HCT116 (cell line): ENCODE measurements at regions not wholly inside any gene's neighbourhood (a gene's known extent, or its start where the extent isn't known, plus 50 kb on each side); places are given as distances from the start of the nearest gene placed in this dataset.

ENCODE experiments used
- ATAC-seq: fragments of 200-7000 bp; cut with Tn5 transposase; 2 replicates; pipeline ENCODE4 v1.9.1; 2020; ENCODE audit warnings: mild to moderate bottlenecking, moderate library complexity
- BruUV-seq: library from RNA; stranded (reverse); fragments of 400-500 nt; replicated peaks from 2 replicates; lab custom pipeline; 2021; lab: Mats Ljungman, UMichigan
- CTCF ChIA-PET: fragments of 300-600 bp; sonication (Branson Sonifier 250); formaldehyde crosslinking; loops from one replicate; lab custom pipeline; 2021; ENCODE audit warnings: antibody characterized with exemption; lab: Charles Lee
- POLR2A ChIA-PET: fragments of 300-600, 350-600 bp; sonication (Branson Sonifier 250); formaldehyde crosslinking; loops from one replicate; lab custom pipeline; 2021; ENCODE audit warnings: antibody characterized with exemption; lab: Charles Lee
- RAD21 ChIA-PET, 2 experiments: fragments of 300-600 bp; sonication (Branson Sonifier 250); formaldehyde crosslinking; loops; one replicate each; lab custom pipeline; 2023; ENCODE audit warnings: low total read pairs in 2 of 2; ENCODE audit not compliant: uncharacterized antibody in 2 of 2, unreplicated experiment in 2 of 2, low non-redundant PET in 1 of 2; lab: Charles Lee
- DNase-seq: peaks from one replicate; pipeline ENCODE4 v3.0.0-alpha.2; 2010; ENCODE audit warnings: low read depth, low spot score
- H2AFZ ChIP-seq: fragments of 200-600 bp; shearing (Covaris generic), sonication (generic); 2 replicates; pipeline ENCODE4 v1.6.1; 2017; ENCODE audit warnings: low read depth, mixed run types, mixed read lengths, antibody characterized with exemption, low read length; ENCODE audit not compliant: poor library complexity, severe bottlenecking
- H3K27ac ChIP-seq: 2 replicates; pipeline ENCODE4 v1.5.1; 2012; ENCODE audit warnings: low read depth, low read length
- H3K27me3 ChIP-seq: fragments of 200-600 bp; sonication (generic); 2 replicates; pipeline ENCODE4 v1.6.1; 2016; ENCODE audit warnings: mixed run types, low read length, mixed read lengths; ENCODE audit not compliant: insufficient read depth
- H3K36me3 ChIP-seq, 2 experiments: fragments of 200-500 bp in 1 of 2; fragments of 200-600 bp in 1 of 2; sonication (Bioruptor generic) in 1 of 2; sonication (generic) in 1 of 2; 2 replicates each; pipeline versions ENCODE4 v1.5.1 to v1.6.1; 2014 to 2016; ENCODE audit warnings: low read length in 2 of 2, inconsistent platforms in 1 of 2, mixed read lengths in 1 of 2, mixed run types in 1 of 2; ENCODE audit not compliant: insufficient read depth in 2 of 2, control insufficient read depth in 1 of 2
- H3K4me1 ChIP-seq, 2 experiments: fragments of 200-600 bp in 1 of 2; sonication (generic) in 1 of 2; 2 replicates each; pipeline versions ENCODE4 v1.5.1 to v1.6.1; 2012 to 2017; ENCODE audit warnings: low read length in 2 of 2, inconsistent platforms in 1 of 2, mild to moderate bottlenecking in 1 of 2, mixed read lengths in 1 of 2, mixed run types in 1 of 2, moderate library complexity in 1 of 2; ENCODE audit not compliant: insufficient read depth in 2 of 2, control insufficient read depth in 1 of 2
- H3K4me2 ChIP-seq: fragments of 200-600 bp; sonication (generic); 2 replicates; pipeline ENCODE4 v1.6.1; 2017; ENCODE audit warnings: mixed run types, low read length, mixed read lengths
- H3K4me3 ChIP-seq, 2 experiments: fragments of 200-600 bp in 1 of 2; sonication (generic) in 1 of 2; replicated peaks in 1 of 2; 2 replicates each; pipeline ENCODE4 v1.5.1; 2011 to 2016; ENCODE audit warnings: low read length in 2 of 2, control low read depth in 1 of 2, low read depth in 1 of 2, mild to moderate bottlenecking in 1 of 2, mixed read lengths in 1 of 2, mixed run types in 1 of 2
- H3K79me2 ChIP-seq: fragments of 200-600 bp; sonication (generic); 2 replicates; pipeline ENCODE4 v1.6.1; 2017; ENCODE audit warnings: mild to moderate bottlenecking, mixed run types, low read length, moderate library complexity, mixed read lengths; ENCODE audit not compliant: insufficient read depth
- H3K9ac ChIP-seq: fragments of 200-600 bp; sonication (generic); 2 replicates; pipeline ENCODE4 v1.6.1; 2016; ENCODE audit warnings: low read length, mixed read lengths
- H3K9me2 ChIP-seq: fragments of 200-600 bp; sonication (generic), shearing (Covaris generic); 2 replicates; pipeline ENCODE4 v1.6.1; 2017; ENCODE audit warnings: mixed run types, mild to moderate bottlenecking, moderate library complexity; ENCODE audit not compliant: insufficient read depth
- H3K9me3 ChIP-seq, 2 experiments: fragments of 200-500 bp in 1 of 2; fragments of 200-600 bp in 1 of 2; sonication (Bioruptor generic) in 1 of 2; sonication (generic) in 1 of 2; 2 replicates each; pipeline ENCODE4 v1.6.1; 2014 to 2017; ENCODE audit warnings: low read length in 2 of 2, mixed read lengths in 2 of 2, inconsistent platforms in 1 of 2, low read depth in 1 of 2, mild to moderate bottlenecking in 1 of 2, mixed run types in 1 of 2, moderate library complexity in 1 of 2; ENCODE audit not compliant: control insufficient read depth in 1 of 2, insufficient read depth in 1 of 2
- H4K20me1 ChIP-seq: fragments of 200-600 bp; sonication (generic), shearing (Covaris generic); 2 replicates; pipeline ENCODE4 v1.6.1; 2017; ENCODE audit warnings: mixed run types, mild to moderate bottlenecking, moderate library complexity; ENCODE audit not compliant: insufficient read depth
- ATF3 ChIP-seq: IDR thresholded peaks from 2 replicates; pipeline ENCODE4 v1.6.1; 2012
- CBX3 ChIP-seq: IDR thresholded peaks from 2 replicates; pipeline ENCODE4 v1.6.1; 2012; ENCODE audit warnings: low read depth
- EZH2 ChIP-seq: fragments of 200-600 bp; sonication (generic); IDR thresholded peaks from 2 replicates; pipeline ENCODE4 v1.6.1; 2017; ENCODE audit warnings: antibody characterized with exemption, mixed run types
- MAX ChIP-seq: IDR thresholded peaks from 2 replicates; pipeline ENCODE4 v1.6.1; 2012
- SRF ChIP-seq: IDR thresholded peaks from 2 replicates; pipeline ENCODE4 v1.6.1; 2012; ENCODE audit warnings: low read depth
- YY1 ChIP-seq: IDR thresholded peaks from 2 replicates; pipeline ENCODE4 v1.6.1; 2011; ENCODE audit warnings: low read length, low read depth, moderate library complexity, mild to moderate bottlenecking; ENCODE audit not compliant: insufficient replicate concordance; ENCODE audit errors: extremely low read depth
- intact Hi-C: fragments of 100-400 bp; cut with micrococcal nuclease; formaldehyde crosslinking; loops from 2 replicates; pipeline ENCODE4 v1.10.0; 2022

GRCh38 chr16:64096689-64097088 lies 1025.2 kb downstream of the CDH11 start:
- no peak overlapping the region for H2AFZ ChIP-seq
- ChIA-PET CTCF (no interaction called here), RAD21 (no interaction called here), POLR2A (no interaction called here)
- no peak overlapping the region for H3K4me3 ChIP-seq
- TF ChIP-seq ATF3 (no peak), EZH2 (no peak)
- H3K79me2 ChIP-seq, result no peaks in the 10 kb centered on the region
- no peak overlapping the region for H3K27ac ChIP-seq
- H3K4me2 ChIP-seq, result no peak overlapping the region
- DNase-seq (no peak), ATAC-seq (no peak)
- H3K9me2 ChIP-seq, result no peaks in the 10 kb centered on the region
- no TSS peak for BruUV-seq
- no peak overlapping the region for H3K9ac ChIP-seq
- H3K4me1 ChIP-seq, result no peaks in the 10 kb centered on the region
- no peaks in the 10 kb centered on the region for H3K36me3 ChIP-seq
- intact Hi-C loops, result no loop called here
- no peaks in the 10 kb centered on the region for H3K27me3 ChIP-seq
- H4K20me1 ChIP-seq, result no peaks in the 10 kb centered on the region
- peaks cover 9 to 34% of the 10 kb centered on the region in 2 experiments; a peak in 2 of 4 replicates for H3K9me3 ChIP-seq

- Histone ChIP-seq H3K36me3 (no peaks in the 10 kb centered on the region), H3K9ac (no peak overlapping the region), H3K4me1 (no peaks in the 10 kb centered on the region), H4K20me1 (no peaks in the 10 kb centered on the region), H3K9me2 (no peaks in the 10 kb centered on the region), H3K9me3 (peaks cover 9 to 34% of the 10 kb centered on the region in 2 experiments; a peak in 2 of 4 replicates), H3K27me3 (no peaks in the 10 kb centered on the region), H3K4me3 (no peak overlapping the region), H3K4me2 (no peak overlapping the region), H3K79me2 (no peaks in the 10 kb centered on the region), H3K27ac (no peak overlapping the region), H2AFZ (no peak overlapping the region)
- DNase-seq (no peak), ATAC-seq (no peak)
- CTCF ChIA-PET, result no interaction called here
- POLR2A ChIA-PET, result no interaction called here
- RAD21 ChIA-PET, result no interaction called here
- no TSS peak for BruUV-seq
- intact Hi-C loops, result no loop called here
- TF ChIP-seq MAX (no peak), YY1 (no peak), SRF (no peak), CBX3 (no peak)
These were observed 1026.8 kb downstream of the CDH11 start for GRCh38 chr16:64094992-64095634.
